ENCODE measurements at regions not wholly inside any gene's neighbourhood (a gene's known extent, or its start where the extent isn't known, plus 50 kb on each side); places are given as distances from the start of the nearest gene placed in this dataset.

- no peak for DNase-seq (ENCODE audit: low read depth in 2 of 2)
Observed at GRCh38 chr20:60838297-60838696, 413.8 kb upstream of the CDH4 start.

- DNase-seq (ENCODE audit: low read depth in 2 of 2), result no peak
Observed at GRCh38 chr20:60840971-60841370, 411.1 kb upstream of the CDH4 start.

- DNase-seq (ENCODE audit: low read depth in 2 of 2), result no peak
Observed at GRCh38 chr20:60845146-60845545, 406.9 kb upstream of the CDH4 start.

GRCh38 chr20:60851826-60852704 is 400.0 kb upstream of the CDH4 start:
- DNase-seq (ENCODE audit: low read depth in 2 of 2), result no peak

- no peak for DNase-seq (ENCODE audit: low read depth in 2 of 2)
Observed at GRCh38 chr20:60857708-60858107, 394.4 kb upstream of the CDH4 start.

GRCh38 chr20:60862601-60863000 is 389.5 kb upstream of the CDH4 start:
- DNase-seq (ENCODE audit: low read depth in 2 of 2), result no peak

DNA sequence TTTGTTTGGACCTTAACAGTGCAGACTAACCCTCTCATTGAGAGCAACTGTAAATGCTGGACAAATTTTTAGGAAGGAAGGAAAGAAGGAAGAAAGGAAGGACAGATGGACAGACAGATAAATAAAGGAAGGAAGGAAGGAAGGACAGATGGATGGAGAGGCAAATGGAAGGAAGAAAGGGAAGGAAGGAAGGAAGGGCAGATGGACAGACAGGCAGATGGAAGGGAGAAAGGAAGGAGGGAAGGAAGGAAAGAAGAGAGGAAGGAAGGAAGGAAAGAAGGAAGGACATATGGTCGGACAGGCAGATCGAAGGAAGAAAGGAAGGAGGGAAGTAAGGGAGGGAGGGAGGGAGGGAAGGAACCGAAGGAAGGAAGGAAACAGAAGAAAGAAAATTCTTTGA is 388.5 kb upstream of the CDH4 start:
- no peak for DNase-seq (ENCODE audit: low read depth in 2 of 2)

- DNase-seq (ENCODE audit: low read depth in 2 of 2), result no peak
Observed at GRCh38 chr20:60867589-60867988, 384.5 kb upstream of the CDH4 start.

- no peak for DNase-seq (ENCODE audit: low read depth in 2 of 2)
Observed at GRCh38 chr20:60868316-60868891, 383.7 kb upstream of the CDH4 start.

- DNase-seq (ENCODE audit: low read depth in 2 of 2), result no peak
Observed at GRCh38 chr20:60869087-60869486, 383.0 kb upstream of the CDH4 start.

DNA sequence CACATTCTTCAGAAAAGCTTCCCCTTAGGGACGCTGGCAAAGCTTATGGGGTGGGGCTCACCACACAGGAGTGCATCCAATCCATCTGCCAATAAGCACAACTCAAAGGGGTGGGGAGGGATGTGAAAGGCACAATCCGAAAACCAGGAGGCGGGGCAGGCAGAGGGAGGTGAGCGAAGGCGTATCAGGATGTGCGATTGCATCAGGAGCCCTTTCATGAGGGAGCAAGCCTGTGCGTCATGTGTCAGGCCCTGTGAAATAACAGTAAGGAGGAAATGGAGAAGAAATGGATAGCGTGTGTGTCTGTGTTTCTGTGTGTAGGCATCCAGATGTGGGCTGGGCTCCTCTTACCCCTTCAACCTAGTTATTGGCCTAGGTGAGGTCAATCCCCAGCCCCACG is 382.4 kb upstream of the CDH4 start:
- no peak for DNase-seq (ENCODE audit: low read depth in 2 of 2)

DNA sequence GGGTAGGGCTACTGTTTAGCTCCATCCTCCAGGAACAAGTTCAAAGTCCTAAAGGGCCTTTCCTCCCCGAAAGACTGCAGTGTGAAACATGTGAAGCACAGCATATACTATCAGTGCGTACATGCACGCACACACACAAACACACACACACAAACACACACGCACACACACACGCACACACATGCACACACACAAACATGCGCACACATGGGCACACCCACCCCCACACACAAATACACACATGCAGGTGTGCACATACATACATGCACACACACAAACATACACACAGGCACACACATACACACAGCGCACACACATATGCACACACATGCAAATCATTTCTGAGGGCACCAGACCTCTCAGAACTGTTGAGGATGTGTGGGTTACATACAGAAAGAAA is 382.0 kb upstream of the CDH4 start:
- no peak for DNase-seq (ENCODE audit: low read depth in 2 of 2)

DNA sequence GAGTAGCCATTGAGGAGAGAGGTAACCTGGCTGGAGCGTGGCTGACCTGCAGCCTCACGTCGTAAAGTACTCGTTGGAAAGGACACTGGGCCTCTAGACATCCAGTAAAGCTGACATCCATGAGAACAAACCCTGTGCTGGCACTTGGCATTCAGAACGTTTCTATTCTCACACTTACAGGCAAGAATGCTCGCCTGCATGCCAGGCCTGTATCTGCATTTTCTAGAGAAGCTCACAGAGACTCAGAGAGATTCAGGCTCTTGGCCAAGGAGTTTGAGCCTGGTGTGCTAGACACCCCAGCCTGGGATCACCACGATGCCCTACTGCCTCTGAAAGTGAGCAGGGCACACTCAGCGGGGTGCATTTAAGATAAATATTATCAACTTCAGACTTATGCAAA is 379.8 kb upstream of the CDH4 start:
- DNase-seq (ENCODE audit: low read depth in 2 of 2), result no peak

DNA sequence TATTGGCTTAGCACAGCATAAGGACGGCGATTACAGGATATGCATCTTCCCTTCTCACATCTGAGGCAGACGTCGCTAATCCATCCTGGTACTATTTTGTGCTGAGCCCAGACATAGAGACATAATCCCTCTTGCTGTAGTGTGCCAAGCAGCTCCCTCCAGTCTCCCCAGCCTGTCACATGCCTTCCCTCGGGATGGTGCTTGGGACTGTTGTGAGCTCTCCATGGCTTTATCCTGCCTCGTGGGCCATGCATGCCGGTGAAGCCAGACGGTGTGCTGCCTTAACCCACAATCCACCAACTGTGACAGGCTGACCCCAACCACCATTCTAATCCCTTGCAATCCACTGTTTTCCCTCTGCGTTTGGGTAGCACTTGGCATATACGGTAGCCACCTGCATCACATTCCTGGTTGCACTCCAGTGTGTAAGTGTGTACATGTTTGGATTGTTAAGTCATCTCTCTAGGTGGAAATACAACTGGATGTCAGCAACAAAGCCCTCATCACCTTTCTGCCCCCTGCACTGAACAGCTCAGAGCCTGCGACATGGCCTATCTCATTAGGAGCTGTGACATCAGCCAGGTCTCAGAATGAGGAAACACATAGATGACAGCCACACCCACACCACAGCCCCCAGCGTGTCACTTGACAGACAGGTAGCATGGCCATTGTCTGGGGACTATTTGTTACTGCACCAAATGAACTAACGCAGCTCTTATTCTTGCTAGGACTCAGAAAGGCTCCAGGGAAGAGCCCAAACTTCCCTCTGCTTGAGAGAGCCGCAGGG is 374.8 kb upstream of the CDH4 start:
- no peak for DNase-seq (ENCODE audit: low read depth in 2 of 2)

- no peak for DNase-seq (ENCODE audit: low read depth in 2 of 2)
Observed at GRCh38 chr20:60882836-60883235, 369.2 kb upstream of the CDH4 start.

DNA sequence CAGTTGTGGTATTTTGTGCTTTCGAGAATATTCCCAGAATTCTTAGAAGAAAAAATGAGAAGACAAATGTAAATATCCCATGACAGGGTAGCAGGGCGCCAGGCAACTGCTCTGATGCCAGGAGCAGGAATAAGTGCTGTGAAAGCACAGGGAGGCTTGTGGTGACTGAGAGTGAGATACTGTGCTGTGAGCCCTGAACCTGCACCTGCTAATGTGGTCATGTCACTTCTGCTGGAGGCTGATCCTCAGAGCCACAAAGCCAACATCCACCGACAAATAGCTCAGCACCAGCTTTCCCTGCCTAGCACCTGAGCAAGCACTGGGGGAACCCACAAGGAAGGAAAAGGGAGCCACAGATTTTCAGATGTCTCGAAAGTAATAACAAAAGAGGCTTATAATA is 368.6 kb upstream of the CDH4 start:
- no peak for DNase-seq (ENCODE audit: low read depth in 2 of 2)

GRCh38 chr20:60884277-60884676 is 367.8 kb upstream of the CDH4 start:
- no peak for DNase-seq (ENCODE audit: low read depth in 2 of 2)

DNA sequence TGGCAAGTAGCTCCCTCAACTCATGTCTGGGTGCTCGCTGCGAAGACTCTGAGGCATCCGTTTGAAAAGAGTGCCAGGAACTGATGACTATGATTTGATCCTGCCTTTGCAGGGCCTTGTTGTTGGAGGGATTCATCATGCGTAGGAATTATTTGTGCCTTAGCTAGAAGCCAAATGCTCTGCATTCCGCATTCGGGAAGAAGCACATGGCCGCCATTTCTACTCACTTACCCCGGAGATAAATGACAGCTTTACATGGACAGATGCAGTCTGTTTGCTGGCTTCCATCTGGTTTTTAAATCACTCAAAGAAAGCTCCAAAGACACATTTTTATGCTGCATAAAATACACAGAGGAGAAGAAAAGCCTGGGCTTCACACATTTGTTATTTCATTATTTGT is 363.3 kb upstream of the CDH4 start:
- DNase-seq (ENCODE audit: low read depth in 2 of 2), result no peak

DNA sequence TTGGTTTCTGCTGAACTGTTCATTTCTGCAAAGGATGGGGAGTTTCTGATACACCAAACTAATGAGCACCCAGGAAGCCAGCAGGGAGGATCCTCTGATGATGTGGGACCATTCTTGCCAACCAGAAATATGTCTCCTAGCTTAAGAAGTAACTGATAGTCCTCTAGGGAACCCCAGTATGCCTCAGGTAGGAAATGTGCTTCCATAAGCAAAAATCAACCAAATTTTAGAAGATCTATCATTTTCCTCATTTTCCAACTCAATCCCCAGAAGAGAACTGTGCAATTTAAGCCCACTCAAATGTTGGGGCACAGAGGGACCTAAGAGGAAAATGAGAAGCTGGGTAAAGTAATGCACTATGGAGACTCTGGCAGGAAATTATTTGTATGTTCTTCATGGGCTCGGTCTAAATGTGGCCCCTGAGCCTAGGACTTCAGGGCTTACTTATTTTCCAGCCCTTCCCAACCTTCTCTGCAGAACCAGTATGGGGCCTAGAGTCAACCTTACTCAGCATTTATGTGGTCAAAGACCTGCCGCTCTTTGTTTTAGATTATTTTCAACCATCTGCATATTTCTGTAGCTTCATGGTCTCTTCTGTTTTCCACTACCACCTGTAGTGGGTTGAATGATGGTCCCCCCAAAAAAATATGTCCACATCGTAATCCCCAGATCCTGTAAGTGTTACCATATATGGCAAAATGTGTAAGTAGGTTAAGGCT is 359.8 kb upstream of the CDH4 start:
- no peak for DNase-seq (ENCODE audit: low read depth in 2 of 2)

DNA sequence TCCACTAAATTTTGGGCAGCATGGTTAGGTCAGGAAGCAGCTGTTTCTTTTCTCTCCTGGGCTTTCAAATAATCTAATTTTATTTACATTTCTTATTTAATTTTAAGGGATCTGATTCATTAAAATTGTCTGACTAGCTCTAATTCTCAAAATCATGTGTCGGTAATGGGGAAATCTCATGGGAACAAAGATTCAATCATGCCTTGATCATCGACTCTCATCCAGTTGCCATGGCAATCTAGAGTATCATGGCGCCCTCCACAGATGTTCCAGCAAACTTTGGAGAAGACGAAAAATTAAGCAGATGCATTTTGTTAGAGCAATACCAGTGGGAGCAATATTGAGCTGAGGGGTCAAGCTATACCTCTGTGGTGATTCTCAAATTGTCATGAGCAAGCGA is 358.0 kb upstream of the CDH4 start:
- DNase-seq (ENCODE audit: low read depth in 2 of 2), result no peak

- no peak for DNase-seq (ENCODE audit: low read depth in 2 of 2)
Observed at GRCh38 chr20:60895363-60896079, 356.5 kb upstream of the CDH4 start.
